SW480 (cell line): ENCODE measurements at regions not wholly inside any gene's neighbourhood (a gene's known extent, or its start where the extent isn't known, plus 50 kb on each side); places are given as distances from the start of the nearest gene placed in this dataset.

Source experiments
- DNase-seq: peaks from one replicate; pipeline ENCODE4 v3.0.0-alpha.2; 2016; ENCODE audit warnings: low spot score

- no peak for DNase-seq
Observed at GRCh38 chr1:87820668-87821334, 492.1 kb downstream of the LMO4 start.

- DNase-seq: no peak
Observed at GRCh38 chr1:87821335-87821697, 492.6 kb downstream of the LMO4 start.

- no peak for DNase-seq
Observed at GRCh38 chr1:87826681-87827251, 498.1 kb downstream of the LMO4 start.

GRCh38 chr1:87829360-87829759 is 500.7 kb downstream of the LMO4 start:
- no peak for DNase-seq

GRCh38 chr1:87830432-87830978 is 501.8 kb downstream of the LMO4 start:
- DNase-seq: no peak

GRCh38 chr1:87833166-87833565 is 504.5 kb downstream of the LMO4 start:
- no peak for DNase-seq

- no peak for DNase-seq
Observed at GRCh38 chr1:87834151-87834550, 505.5 kb downstream of the LMO4 start.

- no peak for DNase-seq
Observed at GRCh38 chr1:87834941-87835340, 506.3 kb downstream of the LMO4 start.

GRCh38 chr1:87840767-87841166 is 512.1 kb downstream of the LMO4 start:
- DNase-seq: no peak

- DNase-seq: no peak
Observed at GRCh38 chr1:87841332-87841731, 512.7 kb downstream of the LMO4 start.

GRCh38 chr1:87842156-87842555 is 513.5 kb downstream of the LMO4 start:
- no peak for DNase-seq

- DNase-seq: no peak
Observed at GRCh38 chr1:87844251-87844650, 515.6 kb downstream of the LMO4 start.

GRCh38 chr1:87851490-87851889 is 522.8 kb downstream of the LMO4 start:
- no peak for DNase-seq

GRCh38 chr1:87852410-87853161 is 523.9 kb downstream of the LMO4 start:
- no peak for DNase-seq

- no peak for DNase-seq
Observed at GRCh38 chr1:87853576-87854351, 525.1 kb downstream of the LMO4 start.

- DNase-seq: no peak
Observed at GRCh38 chr1:87863317-87863716, 534.6 kb downstream of the LMO4 start.

- DNase-seq: no peak
Observed at GRCh38 chr1:87864676-87865075, 536.0 kb downstream of the LMO4 start.

- no peak for DNase-seq
Observed at GRCh38 chr1:87866416-87866815, 537.7 kb downstream of the LMO4 start.

GRCh38 chr1:87867626-87868025 is 538.9 kb downstream of the LMO4 start:
- DNase-seq: no peak

GRCh38 chr1:87869567-87869966 is 540.9 kb downstream of the LMO4 start:
- DNase-seq: no peak

GRCh38 chr1:87872189-87872588 is 543.5 kb downstream of the LMO4 start:
- no peak for DNase-seq

- DNase-seq: no peak
Observed at GRCh38 chr1:87872692-87873091, 544.0 kb downstream of the LMO4 start.
